Psoas muscle (tissue), 7 donors: ENCODE measurements at regions not wholly inside any gene's neighbourhood (a gene's known extent, or its start where the extent isn't known, plus 50 kb on each side); places are given as distances from the start of the nearest gene placed in this dataset.

ENCODE experiments used
- ATAC-seq, 4 donors: fragments of 200-7000 bp; cut with Tn5 transposase; one replicate each; pipeline ENCODE4 v1.9.1; 2020; ENCODE audit warnings: moderate library complexity in 3 of 4, mild to moderate bottlenecking in 2 of 4
- DNase-seq, 2 donors: peaks; one replicate each; pipeline ENCODE4 v3.0.0-alpha.2; 2020
- H3K27ac ChIP-seq: fragments of 200-600 bp; one replicate; pipeline ENCODE4 v1.8.0; 2022
- H3K27me3 ChIP-seq, 3 donors: fragments of 200-600 bp in 1 of 3; one replicate each; pipeline versions ENCODE4 v1.6.1 to v1.8.0; 2013 to 2022; ENCODE audit warnings: low read length in 2 of 3, mild to moderate bottlenecking in 2 of 3, moderate library complexity in 1 of 3; ENCODE audit not compliant: insufficient read depth in 3 of 3
- H3K36me3 ChIP-seq, 2 donors: fragments of 200-600 bp in 1 of 2; one replicate each; pipeline versions ENCODE4 v1.6.1 to v1.8.0; 2013 to 2022; ENCODE audit warnings: low read depth in 1 of 2, mild to moderate bottlenecking in 1 of 2, moderate library complexity in 1 of 2; ENCODE audit not compliant: insufficient read depth in 1 of 2
- H3K4me1 ChIP-seq: fragments of 200-600 bp; one replicate; pipeline ENCODE4 v1.8.0; 2022
- H3K4me3 ChIP-seq: fragments of 200-600 bp; one replicate; pipeline ENCODE4 v1.8.0; 2022; ENCODE audit warnings: mild to moderate bottlenecking
- H3K9me3 ChIP-seq: fragments of 200-600 bp; one replicate; pipeline ENCODE4 v1.8.0; 2022
- CTCF ChIP-seq: fragments of 200-600 bp; IDR thresholded peaks from one replicate; pipeline ENCODE4 v1.8.0; 2022; ENCODE audit warnings: antibody characterized with exemption
- WGBS, 3 donors: extraction: QIAGEN DNeasy Blood & Tissue Kit; methylation state at CpG; one replicate each; pipeline versions ENCODE4 v1.1.6 to v1.1.7; 2013; 5-methylcytosine and 5-hydroxymethylcytosine counted together
- intact Hi-C, 2 donors: fragments of 100-400 bp; cut with DNase I; formaldehyde crosslinking; loops; one replicate each; pipeline versions ENCODE4 v1.11.0 to v1.14.2; 2022
- donor health status: healthy with polysubstance abuse.
- donor health status: DM: no; HTN: no; CAD: no; lungs with moderate emphysema.
- donor health status: Bipolar disorder and iron deficiency.
- donor health status: healthy.
- donor health status: DM: yes; HTN: yes; CAD: no.
- donor health status: DM: no; HTN: no; CAD: no.
- donor health status: DM: yes; HTN: yes; CAD: no.

DNA sequence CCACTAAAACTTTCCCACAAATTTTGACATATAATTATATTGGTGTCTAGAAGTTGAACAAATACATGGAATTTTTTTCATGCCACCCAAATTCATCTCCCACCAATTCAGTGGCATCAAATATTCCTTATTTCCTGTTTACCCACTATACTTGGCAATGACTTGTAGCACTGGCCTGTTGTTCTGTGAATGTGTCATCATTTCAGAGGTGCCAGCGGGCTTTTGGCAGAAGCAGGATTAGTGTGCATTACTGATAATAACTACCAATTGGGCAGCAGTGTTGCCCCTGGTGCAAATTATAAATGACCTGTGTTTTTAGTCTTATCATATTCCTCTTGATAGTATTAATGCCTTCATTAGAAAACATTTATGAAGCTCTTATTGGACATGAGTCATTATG, 121.3 kb downstream of the TFAP2B start:
- DNase-seq (no peak), ATAC-seq (no peak)
- no peaks in the 10 kb centered on the region for H3K9me3 ChIP-seq
- WGBS, 3 donors = 35 to 47% (median 43%) methylated on average over 1 of the region's 1 CpG
- no peak for TF ChIP-seq CTCF
- H3K4me3 ChIP-seq = no peak overlapping the region
- H3K36me3 ChIP-seq = no peaks in the 10 kb centered on the region
- intact Hi-C loops = no loop called here
- H3K27me3 ChIP-seq = no peaks in the 10 kb centered on the region
- H3K27ac ChIP-seq = no peak overlapping the region
- no peaks in the 10 kb centered on the region for H3K4me1 ChIP-seq

GRCh38 chr6:50945789-50946188, 127.1 kb downstream of the TFAP2B start:
- ATAC-seq (no peak), DNase-seq (no peak)
- intact Hi-C loops = no loop called here
- no peak overlapping the region for H3K4me3 ChIP-seq
- H3K27me3 ChIP-seq = no peaks in the 10 kb centered on the region
- no peak overlapping the region for H3K27ac ChIP-seq
- H3K9me3 ChIP-seq = no peaks in the 10 kb centered on the region
- no peaks in the 10 kb centered on the region for H3K36me3 ChIP-seq
- no peak for TF ChIP-seq CTCF
- H3K4me1 ChIP-seq = no peaks in the 10 kb centered on the region
- WGBS, 3 donors = 93 to 97% (median 96%) methylated on average over 2 of the region's 2 CpGs

DNA sequence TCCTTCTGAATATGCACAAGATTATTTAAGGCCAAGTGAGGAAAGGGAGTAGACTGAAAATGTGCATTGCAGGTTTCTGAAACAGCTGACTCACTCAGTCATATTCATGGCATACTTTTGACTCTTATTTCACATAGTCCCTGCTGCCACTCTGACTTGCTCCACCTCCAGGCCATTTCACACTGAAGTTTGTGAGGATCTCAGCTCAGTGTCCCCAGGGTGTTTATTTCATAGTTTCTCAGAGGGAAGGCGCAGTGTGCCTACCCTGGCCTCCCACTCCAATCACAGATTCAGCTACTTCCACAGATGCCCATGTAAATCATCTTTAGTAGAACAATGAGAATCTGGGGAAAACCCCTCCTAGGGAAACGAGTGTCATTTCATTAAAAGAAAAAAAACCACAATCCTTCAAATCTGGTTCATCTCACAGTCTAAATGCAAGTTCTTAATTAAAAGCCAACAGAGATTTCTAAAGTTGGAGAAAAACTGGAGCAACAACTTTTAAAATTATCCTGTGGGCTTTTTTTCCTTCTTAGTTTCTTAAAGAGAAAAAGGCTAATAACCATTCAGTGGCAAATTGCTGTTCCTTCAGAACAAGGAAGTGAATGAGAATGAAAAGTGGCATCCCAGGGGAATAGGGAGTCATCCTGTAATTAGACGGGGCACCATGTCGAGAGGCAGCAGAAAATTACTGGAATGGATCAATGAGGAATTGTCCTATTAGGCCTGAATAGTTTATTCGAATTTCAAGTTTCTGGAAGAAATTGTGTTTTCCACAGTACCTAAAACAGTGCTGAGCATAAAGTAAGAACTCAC, 133.6 kb downstream of the TFAP2B start:
- Histone ChIP-seq H3K9me3 (no peaks in the 10 kb centered on the region), H3K27me3 (no peaks in the 10 kb centered on the region), H3K36me3 (no peaks in the 10 kb centered on the region), H3K4me3 (no peak overlapping the region), H3K4me1 (no peaks in the 10 kb centered on the region), H3K27ac (no peak overlapping the region)
- intact Hi-C loops = no loop called here
- no peak for DNase-seq
- TF ChIP-seq CTCF = no peak
- no peak for ATAC-seq
- WGBS, 3 donors = 19 to 20% (median 20%) methylated on average over 5 of the region's 5 CpGs

GRCh38 chr6:50956014-50956413, 137.3 kb downstream of the TFAP2B start:
- intact Hi-C loops = no loop called here
- no peak for ATAC-seq
- Histone ChIP-seq H3K36me3 (no peaks in the 10 kb centered on the region), H3K9me3 (no peaks in the 10 kb centered on the region), H3K27ac (no peak overlapping the region), H3K4me3 (no peak overlapping the region), H3K4me1 (no peaks in the 10 kb centered on the region), H3K27me3 (no peaks in the 10 kb centered on the region)
- 84 to 88% (median 85%) methylated on average over 6 of the region's 6 CpGs for WGBS, 3 donors
- DNase-seq = no peak
- TF ChIP-seq CTCF = no peak
